GM23248 (cell line): ENCODE measurements at regions not wholly inside any gene's neighbourhood (a gene's known extent, or its start where the extent isn't known, plus 50 kb on each side); places are given as distances from the start of the nearest gene placed in this dataset.

Source experiments
- DNase-seq: peaks from one replicate; pipeline ENCODE4 v3.0.0-alpha.2; 2015
- H2AFZ ChIP-seq: fragments of 200-600 bp; sonication (generic); 2 replicates; pipeline ENCODE4 v1.6.1; 2016; ENCODE audit warnings: antibody characterized with exemption
- H3F3A ChIP-seq: fragments of 200-600 bp; sonication (generic); 2 replicates; pipeline ENCODE4 v1.6.1; 2016; ENCODE audit warnings: mild to moderate bottlenecking, antibody characterized with exemption, mixed run types; ENCODE audit not compliant: insufficient read depth
- H3K27ac ChIP-seq: fragments of 200-600 bp; sonication (generic); 2 replicates; pipeline ENCODE4 v1.5.1; 2016; ENCODE audit warnings: mild to moderate bottlenecking
- H3K27me3 ChIP-seq: fragments of 200-600 bp; sonication (generic); replicated peaks from 2 replicates; pipeline ENCODE4 v1.6.1; 2016; ENCODE audit warnings: mild to moderate bottlenecking; ENCODE audit not compliant: insufficient read depth
- H3K36me3 ChIP-seq: fragments of 200-600 bp; sonication (generic); 2 replicates; pipeline ENCODE4 v1.6.1; 2016; ENCODE audit warnings: low read depth, mild to moderate bottlenecking
- H3K4me1 ChIP-seq: fragments of 200-600 bp; sonication (generic); 2 replicates; pipeline ENCODE4 v1.6.1; 2016; ENCODE audit warnings: mild to moderate bottlenecking; ENCODE audit not compliant: insufficient read depth
- H3K4me2 ChIP-seq: fragments of 200-600 bp; sonication (generic); one replicate; pipeline ENCODE4 v1.6.1; 2016; ENCODE audit warnings: mild to moderate bottlenecking; ENCODE audit not compliant: unreplicated experiment
- H3K4me3 ChIP-seq: fragments of 200-600 bp; sonication (generic); 2 replicates; pipeline ENCODE4 v1.5.1; 2016; ENCODE audit warnings: mild to moderate bottlenecking
- H3K79me2 ChIP-seq: fragments of 200-600 bp; sonication (generic); 2 replicates; pipeline ENCODE4 v1.6.1; 2016; ENCODE audit warnings: mild to moderate bottlenecking; ENCODE audit not compliant: insufficient read depth
- H3K9ac ChIP-seq: fragments of 200-600 bp; sonication (generic); 2 replicates; pipeline ENCODE4 v1.6.1; 2016; ENCODE audit warnings: mild to moderate bottlenecking
- H3K9me2 ChIP-seq: fragments of 200-600 bp; sonication (generic); 2 replicates; pipeline ENCODE4 v1.6.1; 2016; ENCODE audit warnings: mixed run types, mild to moderate bottlenecking, moderate library complexity; ENCODE audit not compliant: insufficient read depth
- H3K9me3 ChIP-seq: fragments of 200-600 bp; sonication (generic); one replicate; pipeline ENCODE4 v1.6.1; 2017; ENCODE audit warnings: low read depth
- H4K20me1 ChIP-seq: fragments of 200-600 bp; sonication (generic); 2 replicates; pipeline ENCODE4 v1.6.0; 2016; ENCODE audit not compliant: insufficient read depth
- EZH2 ChIP-seq: fragments of 200-600 bp; sonication (generic); IDR thresholded peaks from 2 replicates; pipeline ENCODE4 v1.6.1; 2018; ENCODE audit warnings: antibody characterized with exemption, mild to moderate bottlenecking; ENCODE audit not compliant: insufficient read depth, poor library complexity, severe bottlenecking
- EZH2phosphoT487 ChIP-seq: fragments of 200-600 bp; sonication (generic); IDR thresholded peaks from 2 replicates; pipeline ENCODE4 v1.6.1; 2018; ENCODE audit warnings: antibody characterized with exemption, moderate library complexity, mild to moderate bottlenecking, low read depth; ENCODE audit not compliant: insufficient read depth
- WGBS, 2 experiments: methylation state at CpG; one replicate each; pipeline ENCODE4 v1.1.6; 2015 to 2017; ENCODE audit warnings: low lambda C conversion rate in 2 of 2, low coverage in 1 of 2; ENCODE audit errors: missing lambda C conversion rate in 2 of 2; 5-methylcytosine and 5-hydroxymethylcytosine counted together
- in situ Hi-C: fragments of 300-500 bp; cut with MboI; formaldehyde crosslinking; loops from 2 replicates; pipeline ENCODE4 v1.15.0; 2020

DNA sequence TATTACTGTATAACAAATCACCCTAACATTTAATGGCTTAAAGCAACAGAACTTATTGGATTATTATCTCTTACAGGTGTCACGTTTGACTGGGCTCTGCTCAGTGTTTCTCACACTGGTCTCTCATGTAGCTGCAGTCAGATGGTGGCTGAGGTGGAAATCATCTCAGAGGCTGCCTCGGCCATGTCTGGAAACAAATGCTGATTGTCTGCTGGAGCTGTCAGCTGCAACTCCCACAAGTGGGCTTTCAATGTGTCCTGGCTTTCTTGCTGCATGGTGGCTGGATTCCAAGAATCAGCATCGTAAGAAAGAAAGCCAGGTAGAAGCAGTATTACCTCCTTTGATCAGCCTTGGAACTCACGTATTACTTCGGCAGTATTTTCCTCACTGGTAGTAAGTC, 277.6 kb downstream of the SPANXN1 start:
- Histone ChIP-seq H3K4me2 (no peak overlapping the region), H4K20me1 (no peaks in the 10 kb centered on the region), H3F3A (no peaks in the 10 kb centered on the region), H3K4me3 (no peak overlapping the region), H3K27ac (no peak overlapping the region), H3K36me3 (no peaks in the 10 kb centered on the region), H3K9me2 (no peaks in the 10 kb centered on the region), H2AFZ (no peak overlapping the region), H3K4me1 (no peaks in the 10 kb centered on the region), H3K9me3 (no peaks in the 10 kb centered on the region), H3K79me2 (no peaks in the 10 kb centered on the region), H3K27me3 (no peaks in the 10 kb centered on the region), H3K9ac (no peak overlapping the region)
- WGBS, 2 experiments = 35 to 36% methylated on average over 4 to 5 of the region's 5 CpGs
- DNase-seq = no peak
- TF ChIP-seq EZH2 = no peak
- TF ChIP-seq EZH2phosphoT487 = no peak
- in situ Hi-C loops = no loop called here

DNA sequence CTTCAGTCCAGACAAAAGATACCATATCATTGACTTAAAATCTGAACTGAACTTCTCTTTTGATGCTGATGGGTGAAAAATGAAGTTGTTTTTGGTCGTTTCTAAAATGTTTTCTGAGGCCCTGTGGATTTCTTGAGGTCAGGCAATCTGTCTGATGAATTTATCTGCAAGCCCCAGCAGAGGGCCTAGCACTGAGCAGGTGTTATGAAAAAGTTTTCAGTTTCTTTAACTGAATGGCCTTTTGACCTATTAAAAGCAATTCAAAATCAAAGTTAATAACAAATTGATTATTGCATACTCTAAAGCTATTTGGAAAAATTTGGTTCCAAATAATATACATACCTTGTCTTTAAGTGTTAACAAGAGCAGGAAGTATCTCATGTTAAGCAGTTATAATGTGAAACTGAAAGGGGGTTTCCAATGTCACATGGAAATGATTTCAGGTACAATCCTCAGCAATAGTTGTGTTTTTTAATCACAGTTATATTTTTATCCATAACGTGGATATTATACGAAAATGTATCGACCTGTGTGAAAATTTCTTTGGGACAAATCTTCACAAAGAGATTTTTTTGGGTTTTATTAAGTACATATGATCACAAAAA, 285.0 kb downstream of the SPANXN1 start:
- Histone ChIP-seq H3K36me3 (no peaks in the 10 kb centered on the region), H3K9me3 (no peaks in the 10 kb centered on the region), H3K27ac (no peak overlapping the region), H3K4me2 (no peak overlapping the region), H3K9ac (no peak overlapping the region), H3K27me3 (no peaks in the 10 kb centered on the region), H2AFZ (no peak overlapping the region), H3K4me1 (no peaks in the 10 kb centered on the region), H3K4me3 (no peak overlapping the region), H3K9me2 (no peaks in the 10 kb centered on the region), H4K20me1 (no peaks in the 10 kb centered on the region), H3K79me2 (no peaks in the 10 kb centered on the region), H3F3A (no peaks in the 10 kb centered on the region)
- DNase-seq = no peak
- 7 to 28% methylated on average over 4 of the region's 4 CpGs for WGBS, 2 experiments
- TF ChIP-seq EZH2 (no peak), EZH2phosphoT487 (no peak)
- in situ Hi-C loops = no loop called here

DNA sequence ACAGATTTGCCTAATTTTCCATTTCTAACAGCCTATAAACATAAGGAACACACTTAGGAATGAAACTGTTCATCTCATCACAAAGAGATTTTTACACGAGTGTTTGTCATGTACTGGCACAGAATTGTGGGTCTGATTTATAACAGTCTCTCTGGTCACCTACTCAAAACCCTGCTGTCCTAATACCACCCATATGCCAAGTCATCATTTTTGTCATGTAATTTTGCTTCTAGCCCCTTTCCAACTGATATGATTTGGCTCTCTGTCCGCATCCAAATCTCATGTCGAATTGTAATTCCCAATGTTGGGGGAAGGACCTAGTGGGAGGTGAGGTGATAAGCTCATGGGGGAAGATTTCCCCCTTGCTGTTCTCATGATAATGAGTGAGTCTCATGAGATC, 284.1 kb upstream of the SLITRK2 start:
- Histone ChIP-seq H3K9me2 (no peaks in the 10 kb centered on the region), H3K4me1 (no peaks in the 10 kb centered on the region), H2AFZ (no peak overlapping the region), H3K9ac (no peak overlapping the region), H4K20me1 (no peaks in the 10 kb centered on the region), H3K4me3 (no peak overlapping the region), H3K27me3 (no peaks in the 10 kb centered on the region), H3K4me2 (no peak overlapping the region), H3K79me2 (no peaks in the 10 kb centered on the region), H3K9me3 (no peaks in the 10 kb centered on the region), H3F3A (no peaks in the 10 kb centered on the region), H3K36me3 (no peaks in the 10 kb centered on the region), H3K27ac (no peak overlapping the region)
- no peak for DNase-seq
- in situ Hi-C loops = no loop called here
- TF ChIP-seq EZH2phosphoT487 (no peak), EZH2 (no peak)
- 41 to 56% methylated on average over 3 of the region's 3 CpGs for WGBS, 2 experiments

DNA sequence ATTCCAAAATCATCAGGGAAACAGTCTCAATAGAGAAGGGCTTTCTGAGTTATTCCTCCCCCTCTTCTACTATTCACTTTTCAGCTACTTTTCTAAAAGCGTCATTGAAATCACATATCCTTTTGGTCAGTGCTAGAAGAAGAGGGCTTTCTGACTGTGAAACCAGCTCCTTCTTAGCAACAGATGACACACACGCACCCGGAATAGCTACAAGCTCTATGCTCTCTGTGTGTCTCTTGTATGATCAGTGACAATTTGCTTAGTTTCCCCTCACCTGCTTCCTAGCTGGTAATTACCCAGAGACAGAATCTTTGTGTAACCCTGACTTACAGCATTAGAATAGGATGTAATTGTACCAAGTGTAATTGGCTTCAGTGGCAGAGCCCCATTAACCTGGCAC, 268.1 kb upstream of the SLITRK2 start:
- Histone ChIP-seq H3K9me3 (no peaks in the 10 kb centered on the region), H3K79me2 (no peaks in the 10 kb centered on the region), H3K9me2 (no peaks in the 10 kb centered on the region), H3K4me2 (no peak overlapping the region), H3K27me3 (no peaks in the 10 kb centered on the region), H3K4me3 (no peak overlapping the region), H3K9ac (no peak overlapping the region), H4K20me1 (no peaks in the 10 kb centered on the region), H2AFZ (no peak overlapping the region), H3F3A (no peaks in the 10 kb centered on the region), H3K27ac (no peak overlapping the region), H3K36me3 (no peaks in the 10 kb centered on the region), H3K4me1 (no peaks in the 10 kb centered on the region)
- WGBS, 2 experiments = 57% methylated on average over 3 of the region's 3 CpGs
- no peak for DNase-seq
- in situ Hi-C loops = no loop called here
- no peak for TF ChIP-seq EZH2phosphoT487
- no peak for TF ChIP-seq EZH2

DNA sequence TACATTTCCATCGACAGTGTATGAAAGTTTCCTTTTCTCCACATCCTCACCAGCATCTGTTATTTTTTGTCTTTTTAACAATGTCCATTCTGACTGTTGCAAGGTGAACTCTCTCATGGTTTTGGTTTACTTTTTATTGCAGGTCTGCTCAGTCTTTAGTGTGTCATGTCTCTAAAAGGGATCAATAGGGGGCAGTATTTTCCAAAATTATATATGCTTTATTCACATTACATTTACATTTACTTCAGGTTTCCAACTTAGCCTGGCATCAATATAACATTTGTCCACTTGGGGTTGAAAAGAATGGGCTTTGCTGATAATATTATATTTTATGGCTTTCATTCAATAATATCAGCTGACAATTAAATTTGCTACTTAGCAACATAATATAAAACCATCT, 265.0 kb upstream of the SLITRK2 start:
- Histone ChIP-seq H4K20me1 (no peaks in the 10 kb centered on the region), H3K9ac (no peak overlapping the region), H2AFZ (no peak overlapping the region), H3F3A (no peaks in the 10 kb centered on the region), H3K4me1 (no peaks in the 10 kb centered on the region), H3K9me2 (no peaks in the 10 kb centered on the region), H3K27me3 (no peaks in the 10 kb centered on the region), H3K4me2 (no peak overlapping the region), H3K9me3 (no peaks in the 10 kb centered on the region), H3K36me3 (no peaks in the 10 kb centered on the region), H3K4me3 (no peak overlapping the region), H3K79me2 (no peaks in the 10 kb centered on the region), H3K27ac (no peak overlapping the region)
- in situ Hi-C loops = no loop called here
- 57 to 69% methylated on average over 1 of the region's 1 CpG for WGBS, 2 experiments
- no peak for DNase-seq
- TF ChIP-seq EZH2phosphoT487 = no peak
- no peak for TF ChIP-seq EZH2
